Tibial nerve (tissue), 4 donors: ENCODE measurements at regions not wholly inside any gene's neighbourhood (a gene's known extent, or its start where the extent isn't known, plus 50 kb on each side); places are given as distances from the start of the nearest gene placed in this dataset.

Source experiments
- DNase-seq, 2 donors: peaks; one replicate each; pipeline ENCODE4 v3.0.0-alpha.2; 2019; ENCODE audit warnings: low spot score in 2 of 2
- H3K27ac ChIP-seq, 4 donors: fragments of 200-600 bp; sonication (generic) in 3 of 4; one replicate each; pipeline ENCODE4 v1.5.1; 2017 to 2019; ENCODE audit warnings: mild to moderate bottlenecking in 1 of 4
- H3K27me3 ChIP-seq, 2 donors: fragments of 200-600 bp; sonication (generic) in 1 of 2; one replicate each; pipeline versions ENCODE4 v1.5.1 to v1.6.0; 2017 to 2019
- H3K36me3 ChIP-seq, 3 donors: fragments of 200-600 bp; sonication (generic); one replicate each; pipeline ENCODE4 v1.5.1; 2018 to 2019
- H3K4me1 ChIP-seq, 4 donors: fragments of 200-600 bp; sonication (generic) in 3 of 4; one replicate each; pipeline ENCODE4 v1.5.1; 2017 to 2019
- H3K4me3 ChIP-seq, 4 donors: fragments of 200-600 bp; sonication (generic) in 3 of 4; one replicate each; pipeline ENCODE4 v1.5.1; 2017 to 2019; ENCODE audit warnings: mild to moderate bottlenecking in 1 of 4, moderate library complexity in 1 of 4
- H3K9me3 ChIP-seq, 4 donors: fragments of 200-600 bp; sonication (generic) in 3 of 4; one replicate each; pipeline ENCODE4 v1.5.1; 2017 to 2019
- CTCF ChIP-seq, 5 experiments: fragments of 200-600 bp in 3 of 5; fragments of 450-650 bp in 2 of 5; sonication (generic) in 3 of 5; IDR thresholded peaks; one replicate each; pipeline ENCODE4 v1.5.1; 2016 to 2019; ENCODE audit warnings: antibody characterized with exemption in 5 of 5, mild to moderate bottlenecking in 3 of 5, moderate library complexity in 2 of 5
- EP300 ChIP-seq, 2 donors: sonication (generic); formaldehyde crosslinking; IDR thresholded peaks; one replicate each; pipeline ENCODE4 v1.6.1; 2017; ENCODE audit warnings: antibody characterized with exemption in 2 of 2, mild to moderate bottlenecking in 1 of 2
- POLR2A ChIP-seq, 2 donors: fragments of 450-650 bp; IDR thresholded peaks; one replicate each; pipeline ENCODE4 v1.6.1; 2017; ENCODE audit warnings: antibody characterized with exemption in 2 of 2, mild to moderate bottlenecking in 2 of 2, moderate library complexity in 2 of 2
- whole genome bisulfite sequencing, 2 donors: methylation state at CpG; one replicate each; pipeline ENCODE4 v1.1.5; 2018; 5-methylcytosine and 5-hydroxymethylcytosine counted together

- peak overlapping the region in 3 of 4 donors; percentile 2 to 83 (median 55) for H3K27ac ChIP-seq
- WGBS, 2 donors, result 48% methylated on average over 1 of the region's 1 CpG
- no peaks in the 10 kb centered on the region for H3K36me3 ChIP-seq
- H3K27me3 ChIP-seq, result no peaks in the 10 kb centered on the region
- DNase-seq, result no peak
- no peak overlapping the region for H3K4me3 ChIP-seq
- peaks cover 0 to 21% (median 2%) of the 10 kb centered on the region in 4 donors for H3K4me1 ChIP-seq
- TF ChIP-seq EP300 (IDR thresholded peaks at IDR 0.05) (no peak), POLR2A (IDR thresholded peaks at IDR 0.05) (no peak), CTCF (IDR thresholded peaks at IDR 0.05) (no peak)
- H3K9me3 ChIP-seq, result no peaks in the 10 kb centered on the region
Observed at GRCh38 chr7:121798896-121799295, 74.1 kb upstream of the PTPRZ1 start.

- Histone ChIP-seq H3K9me3 (no peaks in the 10 kb centered on the region), H3K27ac (peak overlapping the region in 3 of 4 donors; percentile 2 to 83 (median 55)), H3K4me1 (peaks cover 0 to 21% (median 2%) of the 10 kb centered on the region in 4 donors), H3K36me3 (no peaks in the 10 kb centered on the region), H3K4me3 (no peak overlapping the region), H3K27me3 (no peaks in the 10 kb centered on the region)
- no peak for DNase-seq
- TF ChIP-seq POLR2A (IDR thresholded peaks at IDR 0.05) (no peak), CTCF (IDR thresholded peaks at IDR 0.05) (no peak), EP300 (IDR thresholded peaks at IDR 0.05) (no peak)
- 62 to 67% methylated on average over 2 of the region's 2 CpGs for WGBS, 2 donors
Observed at GRCh38 chr7:121798453-121798840, 74.5 kb upstream of the PTPRZ1 start.

GRCh38 chr7:121797657-121798452 lies 75.1 kb upstream of the PTPRZ1 start:
- WGBS, 2 donors, result 35 to 39% methylated on average over 6 of the region's 6 CpGs
- Histone ChIP-seq H3K9me3 (no peaks in the 10 kb centered on the region), H3K4me3 (no peak overlapping the region), H3K4me1 (peaks cover 0 to 21% (median 2%) of the 10 kb centered on the region in 4 donors), H3K27ac (peak overlapping the region in 3 of 4 donors; percentile 2 to 83 (median 55)), H3K27me3 (no peaks in the 10 kb centered on the region), H3K36me3 (no peaks in the 10 kb centered on the region)
- TF ChIP-seq EP300 (IDR thresholded peaks at IDR 0.05) (peak in 1 of 2 donors; percentile 59), POLR2A (IDR thresholded peaks at IDR 0.05) (no peak), CTCF (IDR thresholded peaks at IDR 0.05) (no peak)
- no peak for DNase-seq

GRCh38 chr7:121796936-121797656 lies 75.9 kb upstream of the PTPRZ1 start:
- Histone ChIP-seq H3K27ac (peak overlapping the region in 2 of 4 donors; percentile 55 to 74), H3K36me3 (no peaks in the 10 kb centered on the region), H3K4me1 (peaks cover 0 to 21% (median 2%) of the 10 kb centered on the region in 4 donors), H3K27me3 (no peaks in the 10 kb centered on the region), H3K4me3 (no peak overlapping the region), H3K9me3 (no peaks in the 10 kb centered on the region)
- 53 to 58% methylated on average over 7 of the region's 7 CpGs for WGBS, 2 donors
- no peak for DNase-seq
- TF ChIP-seq POLR2A (IDR thresholded peaks at IDR 0.05) (no peak), CTCF (IDR thresholded peaks at IDR 0.05) (no peak), EP300 (IDR thresholded peaks at IDR 0.05) (no peak)

- no peaks in the 10 kb centered on the region for H3K27me3 ChIP-seq
- no peaks in the 10 kb centered on the region for H3K9me3 ChIP-seq
- peak overlapping the region in 2 of 4 donors; percentile 55 to 74 for H3K27ac ChIP-seq
- TF ChIP-seq CTCF (IDR thresholded peaks at IDR 0.05) (no peak), POLR2A (IDR thresholded peaks at IDR 0.05) (no peak), EP300 (IDR thresholded peaks at IDR 0.05) (no peak)
- no peaks in the 10 kb centered on the region for H3K36me3 ChIP-seq
- peaks cover 0 to 21% (median 2%) of the 10 kb centered on the region in 4 donors for H3K4me1 ChIP-seq
- no peak for DNase-seq
- 87 to 89% methylated on average over 4 of the region's 4 CpGs for WGBS, 2 donors
- H3K4me3 ChIP-seq, result no peak overlapping the region
Observed at GRCh38 chr7:121796381-121796780, 76.6 kb upstream of the PTPRZ1 start.
